Spleen (tissue), 7 donors: ENCODE measurements at regions not wholly inside any gene's neighbourhood (a gene's known extent, or its start where the extent isn't known, plus 50 kb on each side); places are given as distances from the start of the nearest gene placed in this dataset.

Source experiments
- POLR2AphosphoS5 ChIP-seq, 3 donors: sonication (generic); formaldehyde crosslinking; IDR thresholded peaks; one replicate each; pipeline ENCODE4 v1.5.1; 2017; ENCODE audit warnings: antibody characterized with exemption in 3 of 3
- TF ChIP-seq, protein P1 (sequence below), 11 experiments: fragments of 200-600 bp in 7 of 11; fragments of 450-650 bp in 4 of 11; sonication (generic) in 4 of 11; IDR thresholded peaks in 8 of 11; conservative IDR thresholded peaks in 3 of 11; 1 replicate in 7 of 11; 2 replicates in 4 of 11; pipeline versions ENCODE4 v1.4.0 to v1.8.0; 2016 to 2021; ENCODE audit warnings: antibody characterized with exemption in 11 of 11, inconsistent platforms in 4 of 11, mild to moderate bottlenecking in 1 of 11
- donor health status: DM: no; HTN: no; CAD: no; lungs with moderate emphysema.
- donor health status: DM: no; HTN: no; CAD: no.
- donor health status: DM: no; HTN: no; CAD: no.

DNA sequence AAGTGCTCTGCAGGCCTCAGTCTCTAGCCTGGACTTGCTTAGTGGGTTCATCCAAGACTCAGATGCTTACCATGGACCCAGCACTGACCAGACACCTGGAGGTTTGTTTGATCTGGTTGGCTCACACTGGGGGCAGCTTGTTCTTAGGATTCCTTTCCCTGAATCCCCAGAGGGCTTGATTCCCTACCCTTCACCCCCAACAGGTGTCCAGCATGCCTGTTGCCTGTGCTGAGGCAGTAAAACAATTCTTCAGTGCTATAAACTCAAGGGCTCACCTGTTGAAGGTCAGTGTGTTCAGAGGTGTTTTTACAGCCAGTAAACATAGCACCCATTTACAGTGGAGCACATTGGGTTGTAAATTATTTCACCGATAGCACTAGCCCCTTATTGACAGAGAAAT is 123.8 kb upstream of the KLF4 start:
- TF ChIP-seq, protein P1, sequence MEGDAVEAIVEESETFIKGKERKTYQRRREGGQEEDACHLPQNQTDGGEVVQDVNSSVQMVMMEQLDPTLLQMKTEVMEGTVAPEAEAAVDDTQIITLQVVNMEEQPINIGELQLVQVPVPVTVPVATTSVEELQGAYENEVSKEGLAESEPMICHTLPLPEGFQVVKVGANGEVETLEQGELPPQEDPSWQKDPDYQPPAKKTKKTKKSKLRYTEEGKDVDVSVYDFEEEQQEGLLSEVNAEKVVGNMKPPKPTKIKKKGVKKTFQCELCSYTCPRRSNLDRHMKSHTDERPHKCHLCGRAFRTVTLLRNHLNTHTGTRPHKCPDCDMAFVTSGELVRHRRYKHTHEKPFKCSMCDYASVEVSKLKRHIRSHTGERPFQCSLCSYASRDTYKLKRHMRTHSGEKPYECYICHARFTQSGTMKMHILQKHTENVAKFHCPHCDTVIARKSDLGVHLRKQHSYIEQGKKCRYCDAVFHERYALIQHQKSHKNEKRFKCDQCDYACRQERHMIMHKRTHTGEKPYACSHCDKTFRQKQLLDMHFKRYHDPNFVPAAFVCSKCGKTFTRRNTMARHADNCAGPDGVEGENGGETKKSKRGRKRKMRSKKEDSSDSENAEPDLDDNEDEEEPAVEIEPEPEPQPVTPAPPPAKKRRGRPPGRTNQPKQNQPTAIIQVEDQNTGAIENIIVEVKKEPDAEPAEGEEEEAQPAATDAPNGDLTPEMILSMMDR (IDR thresholded peaks at IDR 0.05 in 8 of 11, conservative IDR thresholded peaks at IDR 0.05 in 3 of 11), result no peak
- TF ChIP-seq POLR2AphosphoS5 (IDR thresholded peaks at IDR 0.05), result no peak
